ENCODE measurements at regions not wholly inside any gene's neighbourhood (a gene's known extent, or its start where the extent isn't known, plus 50 kb on each side); places are given as distances from the start of the nearest gene placed in this dataset.

DNA sequence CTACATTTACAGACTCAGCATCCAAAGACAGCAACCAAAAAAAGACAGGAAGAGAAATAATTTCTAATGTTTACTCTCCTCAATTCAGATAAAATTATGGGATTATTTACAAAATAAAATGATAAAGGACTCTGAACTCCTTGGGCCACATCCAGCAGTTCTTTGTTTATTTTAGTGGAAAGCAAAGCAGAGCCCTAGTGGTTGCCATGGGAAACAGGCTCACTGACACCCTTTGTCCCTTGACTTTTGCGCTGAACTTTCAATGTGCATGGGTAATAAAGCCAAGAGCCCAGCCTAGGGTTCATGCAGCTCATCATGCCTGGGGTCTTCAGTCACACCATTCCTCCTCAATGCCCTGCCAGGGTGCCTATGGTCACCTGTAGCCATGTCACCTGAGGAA lies 442.6 kb upstream of the IGFBP3 start:
- FAIRE-seq (no peak), DNase-seq (ENCODE audit: low read depth in 1 of 2, low spot score in 2 of 2) (no peak)
- TF ChIP-seq YY1 (IDR thresholded peaks at IDR 0.05; ENCODE audit: low read depth, low read length) (no peak), SIRT6 (IDR thresholded peaks at IDR 0.05; ENCODE audit: low read length) (no peak), RAD21 (IDR thresholded peaks at IDR 0.05 in 1 of 2, conservative IDR thresholded peaks at IDR 0.05 in 1 of 2; ENCODE audit: low read depth in 2 of 2, low read length in 2 of 2) (peak in 1 of 2 experiments; percentile 9; a peak in 1 of 4 replicates)
- TF ChIP-seq, protein P1, sequence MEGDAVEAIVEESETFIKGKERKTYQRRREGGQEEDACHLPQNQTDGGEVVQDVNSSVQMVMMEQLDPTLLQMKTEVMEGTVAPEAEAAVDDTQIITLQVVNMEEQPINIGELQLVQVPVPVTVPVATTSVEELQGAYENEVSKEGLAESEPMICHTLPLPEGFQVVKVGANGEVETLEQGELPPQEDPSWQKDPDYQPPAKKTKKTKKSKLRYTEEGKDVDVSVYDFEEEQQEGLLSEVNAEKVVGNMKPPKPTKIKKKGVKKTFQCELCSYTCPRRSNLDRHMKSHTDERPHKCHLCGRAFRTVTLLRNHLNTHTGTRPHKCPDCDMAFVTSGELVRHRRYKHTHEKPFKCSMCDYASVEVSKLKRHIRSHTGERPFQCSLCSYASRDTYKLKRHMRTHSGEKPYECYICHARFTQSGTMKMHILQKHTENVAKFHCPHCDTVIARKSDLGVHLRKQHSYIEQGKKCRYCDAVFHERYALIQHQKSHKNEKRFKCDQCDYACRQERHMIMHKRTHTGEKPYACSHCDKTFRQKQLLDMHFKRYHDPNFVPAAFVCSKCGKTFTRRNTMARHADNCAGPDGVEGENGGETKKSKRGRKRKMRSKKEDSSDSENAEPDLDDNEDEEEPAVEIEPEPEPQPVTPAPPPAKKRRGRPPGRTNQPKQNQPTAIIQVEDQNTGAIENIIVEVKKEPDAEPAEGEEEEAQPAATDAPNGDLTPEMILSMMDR (IDR thresholded peaks at IDR 0.05; ENCODE audit: control extremely low read depth in 1 of 3, insufficient read depth in 1 of 3, low read depth in 1 of 3, low read length in 3 of 3), result peak in 1 of 3 experiments; percentile 16; a peak in 1 of 4 replicates

More for the DNA sequence above, 442.6 kb upstream of the IGFBP3 start:
- Histone ChIP-seq H3K23me2 (ENCODE audit: low read depth, low read length) (no peaks in the 10 kb centered on the region), H4K91ac (replicated peaks; ENCODE audit: insufficient read length, low read length) (no peak overlapping the region), H2AK5ac (ENCODE audit: low read depth, low read length) (no peak overlapping the region), H3K9me3 (ENCODE audit: insufficient read depth in 2 of 2, low read depth in 1 of 2, low read length in 1 of 2) (no peaks in the 10 kb centered on the region), H3K9ac (replicated peaks in 1 of 4; ENCODE audit: extremely low read depth in 1 of 4, low read depth in 3 of 4, low read length in 3 of 4) (no peak overlapping the region), H2BK15ac (ENCODE audit: low read length) (no peak overlapping the region), H3K4ac (replicated peaks; ENCODE audit: insufficient read length, low read depth, low read length) (no peak overlapping the region), H3K4me3 (ENCODE audit: extremely low read depth in 1 of 4, insufficient read depth in 2 of 4, low read depth in 3 of 4, low read length in 4 of 4) (no peak overlapping the region), H3K23ac (ENCODE audit: insufficient read length) (no peak overlapping the region), H3K56ac (replicated peaks; ENCODE audit: insufficient read length, low read depth, low read length) (no peak overlapping the region), H2AFZ (ENCODE audit: low read length) (no peak overlapping the region), H3K36me3 (ENCODE audit: control insufficient read depth in 2 of 4, insufficient read depth in 4 of 4, low read length in 3 of 4) (no peaks in the 10 kb centered on the region), H2BK5ac (ENCODE audit: low read depth, low read length) (no peak overlapping the region), H2BK120ac (replicated peaks; ENCODE audit: low read depth, low read length) (no peak overlapping the region), H3K4me1 (replicated peaks in 1 of 4; ENCODE audit: control insufficient read depth in 3 of 4, insufficient read depth in 4 of 4, low read length in 3 of 4) (peaks cover 0 to 4% (median 0%) of the 10 kb centered on the region in 4 experiments; a peak in 2 of 7 replicates), H4K8ac (ENCODE audit: extremely low read depth, insufficient read depth, low read length) (no peak overlapping the region), H3K27ac (ENCODE audit: low read depth, low read length) (no peak overlapping the region), H3K79me1 (ENCODE audit: low read depth, low read length) (no peaks in the 10 kb centered on the region), H3K27me3 (replicated peaks in 1 of 4; ENCODE audit: control insufficient read depth in 3 of 4, extremely low read depth in 1 of 4, insufficient read depth in 3 of 4, low read length in 3 of 4) (peaks cover 0 to 1% (median 0%) of the 10 kb centered on the region in 4 experiments; a peak in 1 of 7 replicates), H3K18ac (ENCODE audit: extremely low read depth, low read length) (no peak overlapping the region), H2BK20ac (ENCODE audit: low read length) (no peak overlapping the region), H3K79me2 (ENCODE audit: control insufficient read depth in 1 of 2, insufficient read depth in 2 of 2, low read length in 2 of 2) (no peaks in the 10 kb centered on the region), H4K20me1 (replicated peaks in 1 of 2; ENCODE audit: control insufficient read depth in 1 of 2, insufficient read depth in 2 of 2, low read length in 2 of 2) (no peaks in the 10 kb centered on the region), H2BK12ac (ENCODE audit: low read depth, low read length) (no peak overlapping the region), H3K4me2 (ENCODE audit: insufficient read depth in 1 of 2, low read depth in 2 of 2, low read length in 2 of 2) (no peak overlapping the region), H3K14ac (ENCODE audit: insufficient read length) (no peak overlapping the region), H4K5ac (ENCODE audit: insufficient read length, low read depth, low read length) (no peak overlapping the region)
- ChIA-PET CTCF (ENCODE audit: partially characterized antibody) (interaction anchor here (0.6 to 0.9 kb wide), 3 partner anchors 29 to 669 kb away, joined by 3 to 5 read pairs (median 4); no protein-coding TSS in a partner anchor), POLR2A (ENCODE audit: partially characterized antibody) (interaction anchor here (0.6 kb wide), 1 partner anchor 490 kb away, joined by 4 read pairs; no protein-coding TSS in a partner anchor)
- 100% methylated on average over 1 of the region's 1 CpG; no CpG with 5 or more reads in 1 of the 2 experiments for WGBS, 2 experiments (ENCODE audit: extremely low coverage in 1 of 2, insufficient coverage in 1 of 2, insufficient read length in 1 of 2, insufficient replicate concordance in 2 of 2, low coverage in 1 of 2, low lambda C conversion rate in 2 of 2, missing lambda C conversion rate in 1 of 2)

All from H1 (cell line).